ENCODE measurements at regions not wholly inside any gene's neighbourhood (a gene's known extent, or its start where the extent isn't known, plus 50 kb on each side); places are given as distances from the start of the nearest gene placed in this dataset.

- POLR2A ChIA-PET = no interaction called here
- CTCF ChIA-PET = interaction anchor here (0.7 kb wide), 1 partner anchor 11 kb away, joined by 3 read pairs; no protein-coding TSS in a partner anchor
- Histone ChIP-seq H3K4me3 (replicated peaks in 1 of 3; ENCODE audit: insufficient read depth in 1 of 3, low read depth in 1 of 3, low read length in 3 of 3) (no peak overlapping the region), H4K20me1 (replicated peaks; ENCODE audit: control insufficient read depth, extremely low read depth, insufficient read depth, low read length) (no peaks in the 10 kb centered on the region), H3K4me1 (ENCODE audit: control insufficient read depth, extremely low read depth, insufficient read depth, low read length) (peaks cover 24% of the 10 kb centered on the region), H3K27ac (ENCODE audit: insufficient read depth, low read depth, low read length) (no peak overlapping the region), H3K4me2 (ENCODE audit: insufficient read depth, low read length) (no peak overlapping the region), H3K9ac (replicated peaks; ENCODE audit: extremely low read depth, insufficient read depth, low read length) (no peak overlapping the region), H3K27me3 (ENCODE audit: control insufficient read depth in 2 of 2, insufficient read depth in 2 of 2, low read length in 2 of 2) (no peaks in the 10 kb centered on the region), H3K9me1 (replicated peaks; ENCODE audit: control insufficient read depth, extremely low read depth, insufficient read depth, low read length) (no peaks in the 10 kb centered on the region), H3K9me3 (replicated peaks; ENCODE audit: control insufficient read depth, insufficient read depth, low read length) (no peaks in the 10 kb centered on the region), H3K79me2 (ENCODE audit: control insufficient read depth, insufficient read depth, low read length) (no peaks in the 10 kb centered on the region), H3K36me3 (ENCODE audit: control insufficient read depth in 2 of 2, extremely low read depth in 1 of 2, insufficient read depth in 2 of 2, low read length in 2 of 2) (no peaks in the 10 kb centered on the region), H2AFZ (ENCODE audit: low read depth, low read length) (no peak overlapping the region)
- no TSS peak for BruUV-seq (replicated peaks)
- FAIRE-seq (no peak), DNase-seq (ENCODE audit: low read depth, low spot score) (no peak)
- intact Hi-C loops (cut with micrococcal nuclease) = no loop called here
- no peak for TF ChIP-seq POLR2A (IDR thresholded peaks at IDR 0.05; ENCODE audit: low read depth, low read length)
- no peak for TF ChIP-seq CTCF (IDR thresholded peaks at IDR 0.05; ENCODE audit: extremely low read depth in 1 of 2, insufficient read depth in 1 of 2, low read depth in 1 of 2, low read length in 2 of 2)
- no peak for TF ChIP-seq FOS (IDR thresholded peaks at IDR 0.05; ENCODE audit: borderline replicate concordance, insufficient read depth, low read length)
- no peak for TF ChIP-seq MAX (IDR thresholded peaks at IDR 0.05; ENCODE audit: insufficient read depth, insufficient read length)
- no peak for TF ChIP-seq MYC (IDR thresholded peaks at IDR 0.05; ENCODE audit: low read depth, low read length)
- no peak for TF ChIP-seq GATA2 (IDR thresholded peaks at IDR 0.05; ENCODE audit: insufficient read depth, insufficient read length, low read depth, low read length)
- TF ChIP-seq POLR2AphosphoS5 (IDR thresholded peaks at IDR 0.05; ENCODE audit: insufficient read depth, low read depth, low read length) = no peak
- dilution Hi-C loops (cut with MboI; ENCODE audit: extremely low pct_ligation_motif_present, low sequenced_read_pairs) = no loop called here
Measured at GRCh38 chr5:8831251-8831650, 714.6 kb downstream of the SEMA5A start.

Data from endothelial cell of umbilical vein (primary cell).